ENCODE measurements at regions not wholly inside any gene's neighbourhood (a gene's known extent, or its start where the extent isn't known, plus 50 kb on each side); places are given as distances from the start of the nearest gene placed in this dataset.

GRCh38 chr12:126224032-126224431 lies 1158.8 kb downstream of the AACS start:
- no peaks in the 10 kb centered on the region for H3F3A ChIP-seq (ENCODE audit: insufficient read depth)
- no peaks in the 10 kb centered on the region for H3K4me1 ChIP-seq (ENCODE audit: insufficient read depth)
- no peak overlapping the region for H3K9ac ChIP-seq
- no peaks in the 10 kb centered on the region for H3K27me3 ChIP-seq (replicated peaks; ENCODE audit: insufficient read depth)
- TF ChIP-seq EZH2 (IDR thresholded peaks at IDR 0.05; ENCODE audit: insufficient read depth, poor library complexity, severe bottlenecking) (no peak), EZH2phosphoT487 (IDR thresholded peaks at IDR 0.05; ENCODE audit: insufficient read depth, low read depth) (no peak)
- no peak overlapping the region for H2AFZ ChIP-seq
- H3K4me2 ChIP-seq (ENCODE audit: unreplicated experiment) = no peak overlapping the region
- no peaks in the 10 kb centered on the region for H3K9me2 ChIP-seq (ENCODE audit: insufficient read depth)
- no peak overlapping the region for H3K27ac ChIP-seq
- in situ Hi-C loops (cut with MboI) = no loop called here
- no peak overlapping the region for H3K4me3 ChIP-seq
- WGBS, 2 experiments (ENCODE audit: low coverage in 1 of 2, low lambda C conversion rate in 2 of 2, missing lambda C conversion rate in 2 of 2) = 27 to 29% methylated on average over 3 of the region's 3 CpGs
- H3K79me2 ChIP-seq (ENCODE audit: insufficient read depth) = no peaks in the 10 kb centered on the region
- no peaks in the 10 kb centered on the region for H3K36me3 ChIP-seq (ENCODE audit: low read depth)
- no peak for DNase-seq
- H3K9me3 ChIP-seq (ENCODE audit: low read depth) = no peaks in the 10 kb centered on the region
- H4K20me1 ChIP-seq (ENCODE audit: insufficient read depth) = no peaks in the 10 kb centered on the region

GRCh38 chr12:126228936-126229335 lies 1163.7 kb downstream of the AACS start:
- Histone ChIP-seq H3K9ac (no peak overlapping the region), H3K9me2 (ENCODE audit: insufficient read depth) (no peaks in the 10 kb centered on the region), H3K27me3 (replicated peaks; ENCODE audit: insufficient read depth) (no peaks in the 10 kb centered on the region), H3K4me2 (ENCODE audit: unreplicated experiment) (no peak overlapping the region), H3K4me3 (no peak overlapping the region), H3F3A (ENCODE audit: insufficient read depth) (no peaks in the 10 kb centered on the region), H3K27ac (no peak overlapping the region), H2AFZ (no peak overlapping the region), H3K79me2 (ENCODE audit: insufficient read depth) (no peaks in the 10 kb centered on the region), H3K4me1 (ENCODE audit: insufficient read depth) (no peaks in the 10 kb centered on the region), H3K36me3 (ENCODE audit: low read depth) (no peaks in the 10 kb centered on the region), H4K20me1 (ENCODE audit: insufficient read depth) (no peaks in the 10 kb centered on the region), H3K9me3 (ENCODE audit: low read depth) (no peaks in the 10 kb centered on the region)
- WGBS, 2 experiments (ENCODE audit: low coverage in 1 of 2, low lambda C conversion rate in 2 of 2, missing lambda C conversion rate in 2 of 2) = 14 to 18% methylated on average over 2 of the region's 2 CpGs
- in situ Hi-C loops (cut with MboI) = no loop called here
- DNase-seq = no peak
- TF ChIP-seq EZH2phosphoT487 (IDR thresholded peaks at IDR 0.05; ENCODE audit: insufficient read depth, low read depth) (no peak), EZH2 (IDR thresholded peaks at IDR 0.05; ENCODE audit: insufficient read depth, poor library complexity, severe bottlenecking) (no peak)

GRCh38 chr12:126232711-126233110 lies 1167.5 kb downstream of the AACS start:
- H3K9ac ChIP-seq = no peak overlapping the region
- in situ Hi-C loops (cut with MboI) = no loop called here
- H3K9me3 ChIP-seq (ENCODE audit: low read depth) = no peaks in the 10 kb centered on the region

GRCh38 chr12:126233625-126234024 lies 1168.4 kb downstream of the AACS start:
- DNase-seq = no peak
- Histone ChIP-seq H3K27me3 (replicated peaks; ENCODE audit: insufficient read depth) (no peaks in the 10 kb centered on the region), H3K9me2 (ENCODE audit: insufficient read depth) (no peaks in the 10 kb centered on the region), H3K9me3 (ENCODE audit: low read depth) (no peaks in the 10 kb centered on the region), H2AFZ (no peak overlapping the region), H3F3A (ENCODE audit: insufficient read depth) (no peaks in the 10 kb centered on the region), H3K79me2 (ENCODE audit: insufficient read depth) (no peaks in the 10 kb centered on the region), H3K4me2 (ENCODE audit: unreplicated experiment) (no peak overlapping the region), H4K20me1 (ENCODE audit: insufficient read depth) (no peaks in the 10 kb centered on the region), H3K36me3 (ENCODE audit: low read depth) (no peaks in the 10 kb centered on the region), H3K4me3 (no peak overlapping the region), H3K27ac (no peak overlapping the region), H3K9ac (no peak overlapping the region), H3K4me1 (ENCODE audit: insufficient read depth) (no peaks in the 10 kb centered on the region)
- in situ Hi-C loops (cut with MboI) = no loop called here
- whole genome bisulfite sequencing, 2 experiments (ENCODE audit: low coverage in 1 of 2, low lambda C conversion rate in 2 of 2, missing lambda C conversion rate in 2 of 2) = 10 to 13% methylated on average over 3 of the region's 3 CpGs
- no peak for TF ChIP-seq EZH2phosphoT487 (IDR thresholded peaks at IDR 0.05; ENCODE audit: insufficient read depth, low read depth)
- no peak for TF ChIP-seq EZH2 (IDR thresholded peaks at IDR 0.05; ENCODE audit: insufficient read depth, poor library complexity, severe bottlenecking)

More at GRCh38 chr12:126232711-126233110, 1167.5 kb downstream of the AACS start:
- H3K36me3 ChIP-seq (ENCODE audit: low read depth) = no peaks in the 10 kb centered on the region
- H3K4me1 ChIP-seq (ENCODE audit: insufficient read depth) = no peaks in the 10 kb centered on the region
- no peak overlapping the region for H2AFZ ChIP-seq
- H3K9me2 ChIP-seq (ENCODE audit: insufficient read depth) = no peaks in the 10 kb centered on the region
- no peaks in the 10 kb centered on the region for H3K27me3 ChIP-seq (replicated peaks; ENCODE audit: insufficient read depth)
- no peaks in the 10 kb centered on the region for H3F3A ChIP-seq (ENCODE audit: insufficient read depth)
- TF ChIP-seq EZH2phosphoT487 (IDR thresholded peaks at IDR 0.05; ENCODE audit: insufficient read depth, low read depth) (no peak), EZH2 (IDR thresholded peaks at IDR 0.05; ENCODE audit: insufficient read depth, poor library complexity, severe bottlenecking) (no peak)
- WGBS, 2 experiments (ENCODE audit: low coverage in 1 of 2, low lambda C conversion rate in 2 of 2, missing lambda C conversion rate in 2 of 2) = 5 to 15% methylated on average over 3 of the region's 3 CpGs
- H4K20me1 ChIP-seq (ENCODE audit: insufficient read depth) = no peaks in the 10 kb centered on the region
- H3K4me2 ChIP-seq (ENCODE audit: unreplicated experiment) = no peak overlapping the region
- DNase-seq = no peak
- no peak overlapping the region for H3K4me3 ChIP-seq
- H3K27ac ChIP-seq = no peak overlapping the region
- no peaks in the 10 kb centered on the region for H3K79me2 ChIP-seq (ENCODE audit: insufficient read depth)

Data from GM23248 (cell line).